GM21786 (cell line): ENCODE measurements at regions not wholly inside any gene's neighbourhood (a gene's known extent, or its start where the extent isn't known, plus 50 kb on each side); places are given as distances from the start of the nearest gene placed in this dataset.
"Not testable (repeated sequence)": the region's sequence is repeated elsewhere in the genome, so short reads cannot be mapped to it uniquely, and the experiment has no call there.

Source experiments
- ATAC-seq: cut with Tn5 transposase; IDR thresholded peaks from one replicate; pipeline ENCODE4 v1.9.1; 2021; ENCODE audit not compliant: unreplicated experiment

DNA sequence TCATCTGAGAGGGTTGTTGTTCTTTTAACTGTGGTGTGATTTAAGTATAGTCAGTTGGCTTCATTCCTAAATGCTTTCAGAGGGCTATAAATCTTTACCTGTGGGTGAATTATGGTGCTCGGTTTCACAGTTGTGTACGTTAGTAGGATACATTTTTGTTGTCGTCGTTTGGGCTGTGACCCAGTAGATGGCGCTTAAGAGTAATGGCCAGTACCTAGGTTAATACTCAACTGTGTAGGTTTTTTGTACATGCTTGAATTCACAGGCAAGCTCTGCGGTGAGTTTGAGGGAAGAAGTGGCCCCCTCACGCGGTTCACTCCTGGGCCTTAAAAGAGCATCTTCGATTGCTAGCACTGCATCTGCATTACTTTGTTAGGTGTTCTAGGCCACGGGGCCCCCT is 571.7 kb upstream of the TGIF2LX start:
- ATAC-seq, result peak; percentile 71

DNA sequence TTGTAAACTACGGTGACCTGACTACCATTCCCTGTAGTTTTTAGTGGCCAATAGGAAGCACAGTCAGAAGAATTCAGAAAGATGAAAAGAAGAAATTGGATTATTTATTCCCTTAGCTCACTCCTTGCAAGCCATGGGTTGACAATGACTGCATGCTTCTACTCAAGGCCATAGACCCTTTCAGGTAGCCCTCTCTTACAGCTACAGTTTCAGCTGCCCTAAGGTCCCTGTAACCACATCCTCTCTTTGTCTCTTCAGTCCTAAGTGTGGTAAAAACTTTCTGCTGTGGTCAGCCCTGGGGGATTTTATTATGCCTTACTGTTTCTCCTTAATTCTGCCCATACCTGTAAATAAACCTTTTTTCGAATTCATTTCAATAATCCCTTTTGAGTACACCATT is 551.8 kb upstream of the TGIF2LX start:
- ATAC-seq, result not testable (repeated sequence)

DNA sequence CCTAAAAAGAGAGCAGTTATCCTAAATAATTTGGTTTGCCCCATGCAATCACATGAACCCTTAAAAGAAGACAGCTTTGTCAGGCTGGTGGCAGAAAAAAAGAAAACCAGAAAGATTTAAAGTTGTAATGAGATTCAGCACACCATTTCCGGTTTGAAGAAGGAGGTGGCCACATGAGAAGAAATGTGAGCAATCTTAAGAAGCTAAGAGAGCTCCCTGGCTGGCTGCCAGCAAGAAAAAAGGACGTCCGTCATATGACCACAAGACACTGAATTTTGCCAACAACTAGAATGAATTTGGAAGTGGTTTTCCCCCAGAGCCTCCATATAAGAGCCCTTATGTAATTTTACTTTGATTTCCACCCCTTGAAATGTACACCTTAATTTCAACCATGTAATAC is 528.7 kb upstream of the TGIF2LX start:
- not testable (repeated sequence) for ATAC-seq

DNA sequence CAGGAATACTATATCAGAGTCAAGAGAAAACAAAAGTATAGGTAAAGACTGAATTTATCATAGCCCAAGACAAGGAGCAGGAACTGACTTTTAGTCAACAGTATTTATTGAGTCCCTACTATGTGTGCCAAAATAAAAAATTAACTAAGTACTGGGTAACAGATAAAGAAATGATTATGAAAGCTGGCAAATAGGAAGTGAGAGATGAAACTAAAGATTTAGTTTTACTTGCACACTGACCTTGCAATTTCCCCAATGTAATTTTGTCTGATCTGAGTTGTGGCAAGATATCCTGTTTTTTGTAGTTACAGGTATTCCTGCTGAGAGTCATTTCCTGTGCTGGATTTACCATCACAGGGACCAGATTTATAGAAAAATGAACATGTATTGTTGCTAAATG is 518.9 kb upstream of the TGIF2LX start:
- ATAC-seq, result not testable (repeated sequence)

DNA sequence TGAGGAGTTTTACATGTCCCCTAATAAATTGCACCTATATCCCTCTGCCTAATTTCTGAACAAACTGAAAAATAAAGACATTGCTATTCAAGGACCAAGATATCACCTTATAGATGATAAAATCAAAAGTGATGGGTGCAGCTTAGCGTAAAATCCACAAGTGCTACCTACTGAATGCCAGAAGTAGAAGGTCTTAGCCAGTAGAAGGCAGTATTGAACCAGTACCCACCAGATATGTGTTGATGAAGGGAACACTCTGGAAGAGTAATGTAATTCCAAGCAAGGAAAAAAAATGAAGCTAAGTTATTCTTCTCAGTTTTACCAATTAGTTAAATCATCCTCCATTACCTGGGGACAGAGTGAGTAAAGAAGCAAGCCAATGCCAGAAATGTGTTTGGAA is 516.6 kb upstream of the TGIF2LX start:
- not testable (repeated sequence) for ATAC-seq

DNA sequence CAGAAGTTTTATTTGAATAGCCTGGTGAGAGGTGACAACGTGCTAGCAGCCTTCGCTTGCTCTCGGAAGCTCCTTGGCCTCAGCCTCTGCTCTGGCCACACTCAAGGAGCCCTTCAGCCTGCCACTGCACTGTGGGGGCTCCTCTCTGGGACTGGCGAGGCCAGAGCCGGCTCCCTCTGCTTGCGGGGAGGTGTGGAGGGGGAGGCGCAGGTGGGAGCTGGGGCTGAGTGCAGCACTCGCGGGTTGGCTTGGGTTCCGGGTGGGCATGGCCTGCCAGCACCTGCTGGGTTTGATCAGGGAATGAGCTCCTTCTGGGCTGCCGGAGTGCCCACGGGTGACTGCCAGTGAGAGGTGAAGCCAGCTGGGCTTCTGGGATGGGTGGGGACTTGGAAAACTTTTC is 504.8 kb upstream of the TGIF2LX start:
- ATAC-seq, result not testable (repeated sequence)

DNA sequence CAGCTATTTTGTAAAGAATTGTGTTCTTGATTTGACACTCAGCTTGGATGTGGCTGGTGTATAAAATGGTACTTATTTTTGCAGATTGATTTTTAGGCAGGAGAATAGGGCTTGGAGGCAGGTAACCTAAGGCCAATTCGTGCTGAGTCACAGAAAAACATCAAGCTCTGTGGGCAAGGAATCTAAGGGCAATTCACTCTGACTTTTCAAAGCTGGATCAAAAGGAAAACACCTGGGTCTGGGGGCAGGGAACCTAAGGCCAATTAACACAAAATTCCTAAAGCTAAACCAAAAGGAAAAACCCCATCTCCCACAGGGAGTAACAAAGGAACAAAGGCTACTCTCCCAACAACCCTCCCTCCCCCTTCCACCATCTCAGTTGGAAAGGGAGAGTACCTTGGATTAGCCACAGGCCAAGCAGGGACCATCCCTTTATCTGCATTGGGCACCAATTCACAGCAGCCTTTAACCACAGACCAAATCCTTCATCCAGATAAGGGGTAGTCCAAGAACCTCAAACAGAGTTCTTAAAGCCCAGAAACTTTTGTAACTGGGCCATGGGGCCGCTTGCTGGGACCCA is 489.0 kb upstream of the TGIF2LX start:
- ATAC-seq, result not testable (repeated sequence)
